K562 (cell line): ENCODE measurements at regions not wholly inside any gene's neighbourhood (a gene's known extent, or its start where the extent isn't known, plus 50 kb on each side); places are given as distances from the start of the nearest gene placed in this dataset.

Experiments used
- ZNF79 ChIP-seq: fragments of 250-450 bp; sonication (Bioruptor Pico); IDR thresholded peaks from 2 replicates; pipeline ENCODE4 v1.4.0; 2020; ENCODE audit warnings: low read depth, mild to moderate bottlenecking, moderate library complexity
- TF ChIP-seq, protein P1 (sequence below), 3 experiments: IDR thresholded peaks in 2 of 3; conservative IDR thresholded peaks in 1 of 3; 2 replicates each; pipeline ENCODE4 v1.5.1; 2011 to 2012; ENCODE audit warnings: low read length in 3 of 3, mild to moderate bottlenecking in 3 of 3, control low read depth in 2 of 3, improper control_type of control experiment in 1 of 3, inconsistent platforms in 1 of 3, low read depth in 1 of 3, mixed read lengths in 1 of 3, moderate library complexity in 1 of 3; ENCODE audit not compliant: insufficient read depth in 2 of 3

DNA sequence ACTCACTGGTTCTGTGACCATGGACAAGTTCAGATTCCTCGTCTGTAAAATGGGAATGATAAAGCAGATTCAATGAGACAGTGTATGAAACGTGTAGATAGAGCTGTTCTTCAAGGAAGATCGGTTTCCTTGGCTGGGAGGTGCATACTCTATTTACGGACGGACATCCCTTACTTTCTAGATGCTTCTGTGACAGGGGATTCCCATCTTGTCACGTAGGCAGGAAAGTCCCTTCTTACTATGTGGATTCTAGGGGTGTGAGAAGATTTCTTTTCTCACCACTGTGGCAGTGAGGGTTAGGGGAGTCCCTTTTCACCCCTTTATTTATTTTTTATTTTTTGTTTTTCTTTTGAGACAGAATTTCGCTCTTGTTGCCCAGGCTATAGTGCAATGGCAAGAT is 180.9 kb upstream of the TBL1XR1 start:
- no peak for TF ChIP-seq ZNF79
- TF ChIP-seq, protein P1, sequence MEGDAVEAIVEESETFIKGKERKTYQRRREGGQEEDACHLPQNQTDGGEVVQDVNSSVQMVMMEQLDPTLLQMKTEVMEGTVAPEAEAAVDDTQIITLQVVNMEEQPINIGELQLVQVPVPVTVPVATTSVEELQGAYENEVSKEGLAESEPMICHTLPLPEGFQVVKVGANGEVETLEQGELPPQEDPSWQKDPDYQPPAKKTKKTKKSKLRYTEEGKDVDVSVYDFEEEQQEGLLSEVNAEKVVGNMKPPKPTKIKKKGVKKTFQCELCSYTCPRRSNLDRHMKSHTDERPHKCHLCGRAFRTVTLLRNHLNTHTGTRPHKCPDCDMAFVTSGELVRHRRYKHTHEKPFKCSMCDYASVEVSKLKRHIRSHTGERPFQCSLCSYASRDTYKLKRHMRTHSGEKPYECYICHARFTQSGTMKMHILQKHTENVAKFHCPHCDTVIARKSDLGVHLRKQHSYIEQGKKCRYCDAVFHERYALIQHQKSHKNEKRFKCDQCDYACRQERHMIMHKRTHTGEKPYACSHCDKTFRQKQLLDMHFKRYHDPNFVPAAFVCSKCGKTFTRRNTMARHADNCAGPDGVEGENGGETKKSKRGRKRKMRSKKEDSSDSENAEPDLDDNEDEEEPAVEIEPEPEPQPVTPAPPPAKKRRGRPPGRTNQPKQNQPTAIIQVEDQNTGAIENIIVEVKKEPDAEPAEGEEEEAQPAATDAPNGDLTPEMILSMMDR (IDR thresholded peaks at IDR 0.05 in 2 of 3, conservative IDR thresholded peaks at IDR 0.05 in 1 of 3; ENCODE audit: insufficient read depth in 2 of 3, low read depth in 1 of 3, low read length in 3 of 3) = no peak
